ENCODE measurements at regions not wholly inside any gene's neighbourhood (a gene's known extent, or its start where the extent isn't known, plus 50 kb on each side); places are given as distances from the start of the nearest gene placed in this dataset.

- no peak overlapping the region for H3K4me3 ChIP-seq (ENCODE audit: low read depth, low read length)
- TF ChIP-seq, protein P1, sequence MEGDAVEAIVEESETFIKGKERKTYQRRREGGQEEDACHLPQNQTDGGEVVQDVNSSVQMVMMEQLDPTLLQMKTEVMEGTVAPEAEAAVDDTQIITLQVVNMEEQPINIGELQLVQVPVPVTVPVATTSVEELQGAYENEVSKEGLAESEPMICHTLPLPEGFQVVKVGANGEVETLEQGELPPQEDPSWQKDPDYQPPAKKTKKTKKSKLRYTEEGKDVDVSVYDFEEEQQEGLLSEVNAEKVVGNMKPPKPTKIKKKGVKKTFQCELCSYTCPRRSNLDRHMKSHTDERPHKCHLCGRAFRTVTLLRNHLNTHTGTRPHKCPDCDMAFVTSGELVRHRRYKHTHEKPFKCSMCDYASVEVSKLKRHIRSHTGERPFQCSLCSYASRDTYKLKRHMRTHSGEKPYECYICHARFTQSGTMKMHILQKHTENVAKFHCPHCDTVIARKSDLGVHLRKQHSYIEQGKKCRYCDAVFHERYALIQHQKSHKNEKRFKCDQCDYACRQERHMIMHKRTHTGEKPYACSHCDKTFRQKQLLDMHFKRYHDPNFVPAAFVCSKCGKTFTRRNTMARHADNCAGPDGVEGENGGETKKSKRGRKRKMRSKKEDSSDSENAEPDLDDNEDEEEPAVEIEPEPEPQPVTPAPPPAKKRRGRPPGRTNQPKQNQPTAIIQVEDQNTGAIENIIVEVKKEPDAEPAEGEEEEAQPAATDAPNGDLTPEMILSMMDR (IDR thresholded peaks at IDR 0.05; ENCODE audit: low read depth, low read length): no peak
- TF ChIP-seq MYC (IDR thresholded peaks at IDR 0.05; ENCODE audit: low read depth, low read length) (no peak), POLR2A (IDR thresholded peaks at IDR 0.05; ENCODE audit: extremely low read depth, insufficient read length) (no peak)
- TF ChIP-seq, protein P2, sequence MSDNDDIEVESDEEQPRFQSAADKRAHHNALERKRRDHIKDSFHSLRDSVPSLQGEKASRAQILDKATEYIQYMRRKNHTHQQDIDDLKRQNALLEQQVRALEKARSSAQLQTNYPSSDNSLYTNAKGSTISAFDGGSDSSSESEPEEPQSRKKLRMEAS (IDR thresholded peaks at IDR 0.05; ENCODE audit: low read depth, low read length): no peak
- DNase-seq (ENCODE audit: low read depth): no peak
Observed at GRCh38 chr13:31441800-31442510, 242.2 kb downstream of the B3GLCT start.

- TF ChIP-seq POLR2A (IDR thresholded peaks at IDR 0.05; ENCODE audit: extremely low read depth, insufficient read length) (no peak), MYC (IDR thresholded peaks at IDR 0.05; ENCODE audit: low read depth, low read length) (no peak)
- TF ChIP-seq, protein P2 (IDR thresholded peaks at IDR 0.05; ENCODE audit: low read depth, low read length): no peak
- TF ChIP-seq, protein P1 (IDR thresholded peaks at IDR 0.05; ENCODE audit: low read depth, low read length): no peak
- DNase-seq (ENCODE audit: low read depth): no peak
- no peak overlapping the region for H3K4me3 ChIP-seq (ENCODE audit: low read depth, low read length)
Observed at GRCh38 chr13:31442571-31442970, 242.8 kb downstream of the B3GLCT start.

GRCh38 chr13:31444266-31444856 is 244.6 kb downstream of the B3GLCT start:
- no peak for DNase-seq (ENCODE audit: low read depth)
- H3K4me3 ChIP-seq (ENCODE audit: low read depth, low read length): no peak overlapping the region
- TF ChIP-seq, protein P1 (IDR thresholded peaks at IDR 0.05; ENCODE audit: low read depth, low read length): no peak
- TF ChIP-seq MYC (IDR thresholded peaks at IDR 0.05; ENCODE audit: low read depth, low read length): no peak
- TF ChIP-seq, protein P2 (IDR thresholded peaks at IDR 0.05; ENCODE audit: low read depth, low read length): no peak
- no peak for TF ChIP-seq POLR2A (IDR thresholded peaks at IDR 0.05; ENCODE audit: extremely low read depth, insufficient read length)

GRCh38 chr13:31452525-31452924 is 252.8 kb downstream of the B3GLCT start:
- TF ChIP-seq MYC (IDR thresholded peaks at IDR 0.05; ENCODE audit: low read depth, low read length) (no peak), POLR2A (IDR thresholded peaks at IDR 0.05; ENCODE audit: extremely low read depth, insufficient read length) (no peak)
- TF ChIP-seq, protein P2 (IDR thresholded peaks at IDR 0.05; ENCODE audit: low read depth, low read length): no peak
- TF ChIP-seq, protein P1 (IDR thresholded peaks at IDR 0.05; ENCODE audit: low read depth, low read length): no peak
- DNase-seq (ENCODE audit: low read depth): no peak

DNA sequence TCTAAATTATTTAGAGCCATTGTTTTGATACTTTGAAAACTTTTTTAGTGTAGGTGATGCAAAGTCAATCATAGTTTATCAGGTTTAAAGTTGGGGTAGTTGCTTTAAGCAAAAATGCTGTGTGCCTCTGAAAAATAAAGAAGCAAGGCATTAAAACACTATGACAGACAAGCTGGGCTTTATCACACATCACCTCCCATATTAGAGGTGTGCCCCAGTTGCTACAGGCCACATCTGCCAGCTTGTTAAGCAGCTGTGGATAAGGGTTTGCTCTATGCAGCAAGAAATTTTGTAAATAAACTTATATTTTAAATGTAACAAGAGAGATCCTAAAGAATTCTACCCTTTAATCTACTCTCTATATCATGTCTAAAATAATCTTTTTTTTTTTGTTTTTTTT is 255.8 kb downstream of the B3GLCT start:
- no peak for DNase-seq (ENCODE audit: low read depth)
- TF ChIP-seq, protein P2 (IDR thresholded peaks at IDR 0.05; ENCODE audit: low read depth, low read length): no peak
- TF ChIP-seq POLR2A (IDR thresholded peaks at IDR 0.05; ENCODE audit: extremely low read depth, insufficient read length) (no peak), MYC (IDR thresholded peaks at IDR 0.05; ENCODE audit: low read depth, low read length) (no peak)
- TF ChIP-seq, protein P1 (IDR thresholded peaks at IDR 0.05; ENCODE audit: low read depth, low read length): no peak
- no peak overlapping the region for H3K4me3 ChIP-seq (ENCODE audit: low read depth, low read length)

More at GRCh38 chr13:31452525-31452924, 252.8 kb downstream of the B3GLCT start:
- H3K4me3 ChIP-seq (ENCODE audit: low read depth, low read length): no peak overlapping the region

All from NB4 (cell line).